ENCODE measurements at regions not wholly inside any gene's neighbourhood (a gene's known extent, or its start where the extent isn't known, plus 50 kb on each side); places are given as distances from the start of the nearest gene placed in this dataset.

DNA sequence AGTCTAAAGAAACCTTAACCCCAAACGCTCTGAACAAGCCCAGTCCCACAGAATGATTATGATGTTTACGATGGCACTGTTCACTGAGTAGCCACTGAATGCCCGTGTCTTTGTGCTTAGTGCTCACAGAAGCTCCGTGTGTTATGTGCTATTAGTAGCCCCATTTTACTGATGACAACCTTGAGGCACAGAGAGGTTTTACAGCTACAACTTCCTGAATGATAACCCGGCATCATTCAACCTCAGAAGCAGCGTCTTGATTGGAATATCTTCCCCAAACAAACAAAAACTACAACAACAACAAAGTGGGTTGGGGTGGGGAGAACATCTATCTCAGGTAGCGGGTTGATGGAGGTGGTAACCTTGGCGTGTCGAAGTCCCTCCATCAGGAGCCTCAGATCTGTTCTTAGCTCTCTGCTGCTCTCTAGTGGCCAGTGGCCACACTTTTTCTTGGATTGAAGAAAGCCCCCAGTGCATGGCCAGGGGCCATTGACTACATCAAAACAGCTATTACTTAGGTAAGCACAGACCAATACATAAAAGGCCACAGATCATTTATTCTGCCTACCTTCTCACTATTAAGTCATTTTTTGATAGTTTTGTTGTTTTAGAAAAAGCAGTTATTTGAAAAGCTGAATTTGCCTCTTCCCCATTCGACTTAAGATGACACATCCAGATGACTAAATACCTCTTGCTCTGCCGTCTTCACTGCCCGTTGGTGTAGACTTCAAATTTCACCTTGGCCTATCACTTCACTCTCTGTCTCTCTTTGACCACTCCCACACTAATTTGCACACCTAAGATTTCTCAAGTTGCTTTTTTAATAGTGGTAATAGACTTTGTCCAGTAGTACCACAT lies 376.9 kb downstream of the GALC start:
- TF ChIP-seq EZH2 (IDR thresholded peaks at IDR 0.05; ENCODE audit: borderline replicate concordance) = no peak
- TF ChIP-seq, protein P1, sequence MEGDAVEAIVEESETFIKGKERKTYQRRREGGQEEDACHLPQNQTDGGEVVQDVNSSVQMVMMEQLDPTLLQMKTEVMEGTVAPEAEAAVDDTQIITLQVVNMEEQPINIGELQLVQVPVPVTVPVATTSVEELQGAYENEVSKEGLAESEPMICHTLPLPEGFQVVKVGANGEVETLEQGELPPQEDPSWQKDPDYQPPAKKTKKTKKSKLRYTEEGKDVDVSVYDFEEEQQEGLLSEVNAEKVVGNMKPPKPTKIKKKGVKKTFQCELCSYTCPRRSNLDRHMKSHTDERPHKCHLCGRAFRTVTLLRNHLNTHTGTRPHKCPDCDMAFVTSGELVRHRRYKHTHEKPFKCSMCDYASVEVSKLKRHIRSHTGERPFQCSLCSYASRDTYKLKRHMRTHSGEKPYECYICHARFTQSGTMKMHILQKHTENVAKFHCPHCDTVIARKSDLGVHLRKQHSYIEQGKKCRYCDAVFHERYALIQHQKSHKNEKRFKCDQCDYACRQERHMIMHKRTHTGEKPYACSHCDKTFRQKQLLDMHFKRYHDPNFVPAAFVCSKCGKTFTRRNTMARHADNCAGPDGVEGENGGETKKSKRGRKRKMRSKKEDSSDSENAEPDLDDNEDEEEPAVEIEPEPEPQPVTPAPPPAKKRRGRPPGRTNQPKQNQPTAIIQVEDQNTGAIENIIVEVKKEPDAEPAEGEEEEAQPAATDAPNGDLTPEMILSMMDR (IDR thresholded peaks at IDR 0.05; ENCODE audit: poor library complexity) = peak; percentile 82

Measured in hepatocyte (in vitro differentiated cells).